Stimulated activated naive CD4-positive, alpha-beta T cell (primary cell): ENCODE measurements at regions not wholly inside any gene's neighbourhood (a gene's known extent, or its start where the extent isn't known, plus 50 kb on each side); places are given as distances from the start of the nearest gene placed in this dataset.

Experiments
- DNase-seq, 6 experiments: peaks; one replicate each; lab custom pipeline; 2025; lab: John Stamatoyannopoulos, UW

GRCh38 chrX:13903405-13903804 lies 86.5 kb upstream of the GPM6B start:
- no peak for DNase-seq

- no peak for DNase-seq
Observed at GRCh38 chrX:13902406-13902805, 85.5 kb upstream of the GPM6B start.

GRCh38 chrX:13901354-13901753 lies 84.5 kb upstream of the GPM6B start:
- no peak for DNase-seq

- DNase-seq: no peak
Observed at GRCh38 chrX:13900351-13900750, 83.5 kb upstream of the GPM6B start.

- no peak for DNase-seq
Observed at GRCh38 chrX:13899607-13900006, 82.7 kb upstream of the GPM6B start.

GRCh38 chrX:13898603-13899002 lies 81.7 kb upstream of the GPM6B start:
- no peak for DNase-seq

- DNase-seq: no peak
Observed at GRCh38 chrX:13898083-13898482, 81.2 kb upstream of the GPM6B start.

- DNase-seq: no peak
Observed at GRCh38 chrX:13897566-13897965, 80.7 kb upstream of the GPM6B start.

- no peak for DNase-seq
Observed at GRCh38 chrX:13894888-13895565, 78.1 kb upstream of the GPM6B start.

GRCh38 chrX:13893826-13894225 lies 76.9 kb upstream of the GPM6B start:
- DNase-seq: no peak

- DNase-seq: no peak
Observed at GRCh38 chrX:13892856-13893255, 76.0 kb upstream of the GPM6B start.

GRCh38 chrX:13891377-13892140 lies 74.7 kb upstream of the GPM6B start:
- DNase-seq: no peak

- DNase-seq: no peak
Observed at GRCh38 chrX:13890806-13891205, 73.9 kb upstream of the GPM6B start.

- DNase-seq: no peak
Observed at GRCh38 chrX:13888284-13888683, 71.4 kb upstream of the GPM6B start.

- DNase-seq: no peak
Observed at GRCh38 chrX:13885591-13885990, 68.7 kb upstream of the GPM6B start.

- no peak for DNase-seq
Observed at GRCh38 chrX:13876652-13877051, 59.8 kb upstream of the GPM6B start.

- no peak for DNase-seq
Observed at GRCh38 chrX:13875572-13875971, 58.7 kb upstream of the GPM6B start.

GRCh38 chrX:13868591-13868990 lies 51.7 kb upstream of the GPM6B start:
- no peak for DNase-seq
